GM21825 (cell line): ENCODE measurements at regions not wholly inside any gene's neighbourhood (a gene's known extent, or its start where the extent isn't known, plus 50 kb on each side); places are given as distances from the start of the nearest gene placed in this dataset.
"Not testable (repeated sequence)": the region's sequence is repeated elsewhere in the genome, so short reads cannot be mapped to it uniquely, and the experiment has no call there.

ENCODE experiments used
- ATAC-seq: cut with Tn5 transposase; IDR thresholded peaks from one replicate; pipeline ENCODE4 v1.9.1; 2021; ENCODE audit warnings: mild to moderate bottlenecking, moderate library complexity; ENCODE audit not compliant: unreplicated experiment

DNA sequence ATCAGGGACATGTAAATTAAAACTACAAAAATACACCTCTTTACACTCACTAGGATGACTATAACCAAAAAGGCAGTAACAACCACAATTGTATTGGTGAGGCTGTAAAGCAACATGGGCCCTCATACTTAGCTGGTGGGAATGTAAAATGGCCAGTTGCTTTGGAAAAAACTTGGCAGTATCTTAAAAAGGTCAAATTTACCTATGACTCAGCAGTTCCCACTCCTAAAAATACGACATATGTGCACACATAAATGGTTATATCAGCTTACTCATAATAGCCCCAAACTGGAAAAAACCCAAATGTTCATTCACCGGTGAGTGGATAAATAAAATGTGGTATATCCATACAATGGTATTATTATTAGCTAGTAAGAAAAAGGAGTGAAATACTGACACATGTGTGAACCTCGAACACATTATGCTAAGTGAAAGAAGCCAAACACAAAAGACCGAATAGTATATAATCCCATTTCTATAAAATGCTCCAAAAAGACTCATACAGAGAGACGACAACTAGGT, 391.4 kb downstream of the NPIPA8 start:
- no peak for ATAC-seq

DNA sequence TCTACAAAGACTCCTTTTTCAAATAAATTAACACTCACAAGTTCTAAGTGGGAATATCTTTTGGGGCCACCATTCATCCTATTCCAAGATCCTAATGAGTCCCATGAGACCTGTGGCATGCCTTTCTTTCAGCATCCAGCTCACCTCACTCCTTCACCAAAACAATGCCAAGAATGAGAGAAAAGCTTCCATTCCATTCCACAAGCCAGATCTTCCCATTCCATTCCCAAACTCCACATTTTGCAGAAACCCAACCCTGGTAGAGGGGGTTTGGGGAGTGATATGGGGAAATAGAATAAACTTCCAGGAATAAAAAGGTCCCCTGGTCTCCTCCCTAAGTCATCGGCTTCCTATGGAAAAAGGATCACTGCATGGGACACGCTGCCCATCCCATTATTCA, 392.2 kb downstream of the NPIPA8 start:
- no peak for ATAC-seq

DNA sequence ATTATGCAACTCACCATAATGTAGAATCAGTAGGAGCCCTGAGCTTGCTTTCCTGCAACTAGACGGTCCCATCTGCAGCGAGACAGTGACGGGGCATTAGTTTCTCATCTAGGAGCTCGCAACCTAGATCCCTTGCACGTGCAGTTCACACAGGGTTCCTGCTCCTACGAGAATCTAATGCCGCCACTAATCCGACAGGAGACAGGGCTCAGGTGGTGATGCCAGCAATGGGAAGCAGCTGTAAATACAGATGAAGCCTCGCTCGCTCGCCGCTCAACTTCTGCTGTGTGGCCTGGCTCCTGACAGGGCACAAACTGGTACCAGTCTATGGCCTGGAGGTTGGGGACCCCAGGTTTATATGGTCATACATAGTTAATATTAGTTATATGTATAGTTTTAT, 394.5 kb downstream of the NPIPA8 start:
- no peak for ATAC-seq

DNA sequence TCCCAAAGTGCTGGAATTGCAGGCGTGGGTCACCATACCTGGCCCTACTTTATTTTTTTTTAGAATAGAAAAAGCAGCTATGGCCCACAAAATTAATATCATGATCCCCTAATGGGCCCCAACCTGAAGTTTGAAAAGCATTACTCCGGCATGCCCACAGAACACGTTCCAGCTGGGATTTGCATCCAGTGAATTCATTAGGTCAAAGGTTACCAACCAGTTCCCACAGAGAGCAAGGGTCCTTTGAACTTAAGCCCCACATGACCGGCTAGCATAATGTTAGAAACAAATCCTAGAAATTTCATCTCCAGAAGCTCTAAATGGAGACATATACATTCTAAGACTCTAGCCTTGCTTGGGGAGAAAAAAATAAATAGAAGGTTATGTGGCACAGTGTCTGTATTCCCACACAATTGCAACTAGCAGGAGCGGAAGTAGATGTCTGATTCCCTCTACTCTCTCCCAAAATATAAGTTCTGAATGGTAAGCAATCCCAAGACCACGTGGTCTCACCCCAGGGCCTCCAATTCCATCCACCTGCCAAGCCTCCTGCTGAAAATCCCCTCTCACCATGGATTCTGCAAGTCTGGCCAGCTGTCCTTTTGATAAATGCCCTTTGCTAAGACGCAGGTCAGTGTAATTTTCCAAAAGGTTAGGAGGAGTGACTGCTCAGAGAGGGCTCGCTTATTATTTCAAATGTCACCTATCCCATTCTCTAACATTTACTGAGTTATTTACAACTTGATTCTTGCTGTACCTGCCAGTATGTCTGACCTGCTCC, 395.8 kb downstream of the NPIPA8 start:
- no peak for ATAC-seq

DNA sequence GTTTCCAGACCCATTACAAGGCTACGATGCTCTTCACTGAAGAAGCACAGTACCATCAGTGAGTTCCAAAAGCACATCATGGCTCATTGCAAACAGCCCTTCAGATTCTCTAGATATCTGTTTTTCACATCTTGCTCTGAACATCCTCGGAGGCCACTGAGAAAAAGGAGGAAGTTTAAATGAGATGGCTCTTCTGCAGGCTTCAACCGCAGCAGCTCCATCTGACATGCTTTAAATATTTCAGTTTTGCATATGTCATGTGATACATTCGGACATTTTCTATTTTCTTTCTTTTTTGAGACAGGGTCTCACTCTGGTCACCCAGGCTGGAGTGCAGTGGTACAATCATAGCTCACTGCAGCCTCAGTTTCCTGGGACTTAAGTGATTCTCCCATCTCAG, 396.8 kb downstream of the NPIPA8 start:
- peak; percentile 54 for ATAC-seq

DNA sequence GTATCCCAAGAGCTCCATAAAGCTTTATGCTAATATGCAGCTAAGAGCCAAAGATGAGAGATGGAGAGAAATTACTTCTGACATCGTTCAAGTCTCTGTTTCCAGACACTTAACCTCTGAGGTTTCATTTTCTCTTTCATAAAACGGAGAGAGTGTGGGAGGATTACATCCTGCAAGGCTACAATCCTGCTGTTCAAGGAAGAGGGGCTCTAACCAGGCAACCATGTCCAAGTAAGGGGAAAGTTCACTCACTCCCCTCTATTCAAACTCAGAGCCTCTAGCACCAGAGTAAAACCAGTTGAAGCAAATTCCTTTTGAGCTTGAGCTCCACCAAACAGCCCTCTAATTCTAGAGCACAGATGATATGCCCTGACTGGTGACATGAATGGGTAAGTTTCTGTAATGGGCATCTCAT, 397.4 kb downstream of the NPIPA8 start:
- ATAC-seq = peak; percentile 39

DNA sequence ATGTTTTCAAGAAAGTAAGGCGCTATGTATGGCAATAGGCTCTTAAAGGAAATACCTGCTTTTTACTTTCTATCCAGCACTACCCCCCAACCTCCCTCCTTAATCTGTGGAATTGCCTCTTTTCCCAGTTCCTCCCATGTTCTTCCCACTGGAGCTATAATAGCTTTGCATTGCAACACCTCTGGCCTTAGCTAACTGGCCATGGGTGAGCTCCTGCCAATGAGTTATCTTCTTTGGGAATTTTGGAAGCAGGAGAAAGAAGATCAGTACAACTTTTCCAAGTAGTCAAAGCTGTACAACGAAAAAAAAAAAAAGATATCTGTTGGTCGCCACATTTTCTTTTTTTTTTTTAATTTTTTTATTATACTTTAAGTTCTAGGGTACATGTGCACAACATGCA, 398.0 kb downstream of the NPIPA8 start:
- no peak for ATAC-seq

DNA sequence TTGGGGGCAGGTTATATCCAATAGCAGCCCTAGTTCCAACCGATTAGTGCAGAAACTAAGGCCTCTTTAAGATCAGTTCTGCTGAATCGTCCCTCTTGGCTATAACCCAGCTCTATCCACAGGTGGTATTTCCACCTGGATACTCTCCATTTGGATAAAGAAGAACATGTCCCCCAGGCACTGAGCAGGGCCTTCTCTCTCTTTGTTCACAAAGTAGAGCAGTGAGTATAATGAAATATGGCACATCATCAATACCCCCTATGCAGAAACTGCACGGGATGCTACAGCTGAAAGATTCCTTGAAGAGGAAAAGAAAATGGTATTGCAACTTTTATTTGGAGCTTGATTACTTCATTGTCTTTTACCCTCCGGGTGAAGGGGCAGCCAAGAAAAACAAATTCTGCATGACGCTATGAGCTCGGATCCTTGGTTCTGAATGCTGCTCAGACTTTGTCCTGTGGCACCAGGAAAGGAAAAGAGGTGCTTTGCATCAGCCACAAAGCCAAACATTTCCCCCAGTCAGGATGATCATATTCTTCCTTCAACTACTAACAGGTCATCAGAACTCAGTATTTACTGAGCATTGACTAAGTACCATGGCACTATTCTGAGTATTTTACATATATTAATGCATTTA, 399.7 kb downstream of the NPIPA8 start:
- ATAC-seq = no peak

DNA sequence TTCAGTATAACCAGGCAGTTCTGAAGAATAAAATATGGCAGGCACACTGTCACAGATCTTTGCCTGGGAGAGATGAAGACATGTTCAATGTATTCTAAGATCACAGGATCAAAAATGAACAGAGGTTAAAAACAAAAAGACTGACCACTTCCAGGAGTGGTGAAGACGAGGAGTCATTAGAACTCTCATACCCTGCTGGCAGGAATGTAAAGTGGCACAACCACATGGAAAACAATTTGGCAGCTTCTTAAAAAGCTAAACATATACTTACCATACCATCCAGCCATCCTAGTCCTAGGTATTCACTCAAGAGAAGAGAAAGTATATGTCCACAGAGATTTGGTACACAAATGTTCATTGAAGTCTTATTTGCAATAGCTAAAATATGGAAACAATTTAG, 406.3 kb downstream of the NPIPA8 start:
- ATAC-seq = no peak

DNA sequence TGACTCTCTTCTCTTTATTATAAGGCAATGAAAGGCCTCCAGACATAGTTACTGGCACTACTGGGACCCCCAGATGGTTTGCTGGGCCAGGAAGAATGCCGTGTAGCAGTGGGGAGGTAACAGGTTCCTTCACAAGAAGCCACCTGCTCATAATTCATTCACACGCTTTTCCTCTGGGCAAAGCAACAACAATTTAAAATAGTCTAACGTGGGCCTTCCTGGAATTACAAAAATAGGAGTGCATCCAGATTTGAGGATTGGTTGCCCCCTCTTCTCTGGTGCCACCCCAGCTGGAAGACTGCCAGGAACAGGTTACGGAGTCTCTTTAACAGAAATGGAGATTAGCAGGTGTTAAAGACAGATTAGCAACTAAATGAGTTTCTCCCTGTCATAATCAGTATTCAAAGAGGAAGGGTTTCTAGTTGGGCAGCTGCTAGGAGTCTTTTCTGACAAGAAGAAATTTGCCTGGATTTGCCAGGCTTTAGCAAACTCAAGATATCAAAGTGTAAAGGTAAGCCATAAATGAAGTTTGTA, 409.6 kb downstream of the NPIPA8 start:
- ATAC-seq = no peak

DNA sequence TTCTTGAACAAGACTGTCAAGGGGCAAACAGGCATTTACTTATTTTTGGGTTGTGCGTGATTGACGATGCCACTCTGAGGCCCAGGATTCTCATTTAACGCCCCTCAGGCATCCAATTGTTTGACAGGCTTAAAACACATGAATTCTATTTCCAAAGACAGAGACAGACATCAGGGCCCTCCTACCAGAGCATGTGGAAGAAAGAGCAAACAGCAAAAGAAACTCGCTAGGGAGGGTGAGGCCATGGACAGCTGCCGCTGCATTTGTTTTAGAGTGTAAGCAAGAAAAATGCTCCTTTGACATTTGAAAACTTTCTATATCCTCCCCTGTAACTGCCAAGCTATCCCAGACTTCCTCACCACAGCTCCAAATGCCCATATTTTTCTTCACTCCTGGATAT, 410.1 kb downstream of the NPIPA8 start:
- ATAC-seq = no peak

DNA sequence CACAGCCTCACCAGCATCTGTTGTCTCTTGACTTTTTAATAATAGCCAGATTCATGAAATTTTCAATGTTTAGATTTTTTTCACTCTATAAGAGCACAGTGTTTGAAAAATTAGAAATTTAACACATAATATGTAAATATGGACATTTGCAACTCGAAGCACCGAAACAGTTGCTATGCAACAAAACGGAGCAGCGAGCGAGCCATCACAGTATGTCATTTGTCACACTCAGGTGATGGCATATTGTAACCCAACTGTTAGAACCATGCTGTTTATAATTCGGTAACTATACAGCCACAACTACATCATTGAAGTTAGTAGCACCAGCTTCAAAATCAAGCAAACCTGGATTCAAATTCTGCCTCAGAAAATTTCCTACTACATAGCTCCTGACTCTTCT, 410.8 kb downstream of the NPIPA8 start:
- ATAC-seq = no peak

DNA sequence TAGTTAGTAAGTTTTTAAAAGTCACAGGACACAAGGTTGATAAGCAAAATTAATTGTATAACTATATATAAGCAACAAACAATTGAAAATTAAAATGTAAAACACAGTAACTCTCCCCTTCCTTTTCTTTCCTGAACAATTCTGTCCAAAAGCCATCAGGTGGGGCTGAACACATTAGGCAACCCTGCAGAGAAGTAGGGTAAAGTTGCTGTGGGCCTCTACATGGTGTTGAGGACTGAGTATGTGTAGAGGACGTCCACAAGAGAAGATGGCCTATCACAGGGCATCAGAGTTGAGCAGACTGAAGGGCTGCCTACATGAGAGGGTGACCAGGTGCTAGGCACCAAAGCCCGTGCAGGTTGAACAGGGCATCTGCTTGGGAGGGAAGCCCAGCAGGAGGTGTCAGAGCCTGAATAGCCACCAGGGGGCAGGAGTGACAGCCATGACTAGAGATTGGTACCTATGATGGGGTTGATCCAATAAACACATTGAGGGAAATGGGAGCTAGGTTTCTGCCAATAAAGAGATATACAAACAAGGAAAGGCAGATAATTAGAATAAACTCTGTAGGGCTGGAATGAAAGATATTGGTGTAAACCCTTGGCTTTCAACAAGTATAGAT, 415.1 kb downstream of the NPIPA8 start:
- ATAC-seq = no peak

DNA sequence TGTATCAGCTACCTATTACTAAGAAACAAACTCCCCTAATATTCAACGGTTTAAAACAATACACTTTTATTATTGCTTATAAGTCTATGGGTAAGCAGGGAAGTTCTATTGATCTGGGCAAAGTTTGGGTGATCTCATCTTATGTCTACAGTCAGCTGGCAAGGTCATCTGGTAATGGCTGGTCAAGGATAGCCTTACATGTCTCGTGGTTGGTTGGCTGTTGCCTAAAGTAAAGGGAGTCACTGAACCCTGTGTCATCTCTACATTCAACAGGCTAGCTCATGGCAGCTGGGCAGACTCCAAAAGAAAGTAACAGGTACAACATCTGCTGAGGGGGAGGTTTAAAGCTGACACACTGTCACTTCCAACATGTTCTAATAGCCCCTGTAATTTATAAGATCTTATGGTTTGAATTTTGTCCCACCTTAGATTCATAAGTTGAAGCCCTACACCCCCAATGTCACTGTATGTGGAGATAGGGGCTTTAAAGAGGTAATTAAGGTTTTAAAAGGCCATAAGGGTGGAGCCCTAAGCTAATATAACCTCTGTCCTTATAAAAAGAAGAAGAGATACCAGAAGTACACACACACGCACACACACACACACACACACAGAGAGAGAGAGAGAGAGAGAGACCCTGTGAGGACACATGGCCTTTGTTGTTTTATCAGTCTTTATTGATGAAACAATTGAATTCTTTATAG, 419.1 kb downstream of the NPIPA8 start:
- ATAC-seq = no peak

DNA sequence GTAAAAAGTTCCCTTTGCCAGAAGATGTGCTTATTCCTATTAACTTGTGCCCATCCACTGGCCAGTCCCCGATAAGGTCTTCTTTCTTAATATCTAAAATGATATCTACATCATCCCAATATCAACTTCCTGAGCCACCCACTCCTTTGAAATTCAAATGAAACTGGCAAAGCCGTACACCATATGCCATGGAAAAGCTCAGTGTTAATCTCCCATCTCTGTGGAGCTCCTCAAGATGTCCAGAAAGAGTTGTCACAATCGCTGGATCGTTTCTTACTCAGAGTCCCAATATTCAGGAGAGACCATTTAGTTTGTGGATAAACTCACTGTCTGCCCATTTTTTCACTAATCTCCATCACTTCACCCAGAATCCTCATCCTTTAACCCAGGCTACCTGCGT, 420.7 kb downstream of the NPIPA8 start:
- ATAC-seq = no peak

DNA sequence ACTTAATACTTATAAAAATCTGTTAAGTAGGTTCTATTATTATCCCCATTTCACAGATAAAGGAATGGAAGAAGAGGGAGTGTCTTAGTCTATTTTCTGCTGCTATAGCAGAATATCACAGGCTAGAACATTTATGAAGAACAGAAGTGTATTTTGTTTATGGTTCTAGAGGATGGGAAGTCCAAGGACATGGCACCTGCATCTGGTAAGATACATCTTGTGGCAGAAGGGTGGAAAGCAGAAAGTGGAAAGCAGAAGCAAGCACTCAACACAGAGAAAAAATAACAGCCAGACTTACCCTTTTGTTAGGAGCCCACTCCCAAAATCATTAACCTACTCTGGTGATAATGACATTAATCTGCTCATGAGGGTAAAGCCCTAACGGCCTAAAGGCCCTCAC, 422.4 kb downstream of the NPIPA8 start:
- no peak for ATAC-seq

DNA sequence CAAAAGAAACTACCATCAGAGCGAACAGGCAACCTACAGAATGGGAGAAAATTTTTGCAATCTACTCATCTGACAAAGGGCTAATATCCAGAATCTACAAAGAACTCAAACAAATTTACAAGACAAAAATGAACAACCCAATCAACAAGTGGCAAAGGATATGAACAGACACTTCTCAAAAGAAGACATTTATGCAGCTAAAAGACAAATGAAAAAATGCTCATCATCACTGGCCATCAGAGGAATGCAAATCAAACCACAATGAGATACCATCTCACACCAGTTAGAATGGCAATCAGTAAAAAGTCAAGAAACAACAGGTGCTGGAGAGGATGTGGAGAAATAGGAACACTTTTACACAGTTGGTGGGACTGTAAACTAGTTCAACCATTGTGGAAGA, 425.0 kb downstream of the NPIPA8 start:
- not testable (repeated sequence) for ATAC-seq

DNA sequence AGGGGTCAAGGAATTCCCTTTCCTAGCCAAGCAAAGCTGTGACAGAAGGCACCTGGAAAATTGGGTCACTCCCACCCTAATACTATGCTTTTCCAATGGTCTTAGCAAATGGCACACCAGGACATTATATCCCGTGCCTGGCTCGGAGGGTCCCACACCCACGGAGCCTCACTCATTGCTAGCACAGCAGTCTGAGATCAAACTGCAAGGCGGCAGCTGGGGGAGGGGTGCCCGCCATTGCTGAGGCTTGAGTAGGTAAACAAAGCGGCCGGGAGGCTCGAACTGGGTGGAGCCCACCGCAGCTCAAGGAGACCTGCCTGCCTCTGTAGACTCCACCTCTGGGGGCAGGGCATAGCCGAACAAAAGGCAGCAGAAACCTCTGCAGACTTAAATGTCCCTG, 429.9 kb downstream of the NPIPA8 start:
- ATAC-seq = not testable (repeated sequence)

DNA sequence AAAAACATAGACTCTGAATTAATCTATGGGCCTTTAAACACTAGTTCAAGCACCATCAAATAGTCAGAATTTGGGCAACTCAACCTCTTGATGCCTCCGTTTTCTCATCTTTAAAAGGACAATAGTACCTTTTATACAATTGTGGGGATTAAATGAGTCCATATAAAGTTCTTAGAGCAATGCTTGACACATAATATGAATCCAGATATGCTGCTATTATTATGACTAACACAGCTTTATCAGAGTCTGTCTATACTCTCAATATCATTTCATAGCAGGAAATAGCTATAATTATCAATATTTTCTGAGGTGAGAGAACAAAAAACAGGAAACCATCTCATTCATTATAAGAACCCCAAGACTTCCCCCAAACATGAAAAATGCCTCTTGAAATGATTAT, 430.5 kb upstream of the XYLT1 start:
- no peak for ATAC-seq

DNA sequence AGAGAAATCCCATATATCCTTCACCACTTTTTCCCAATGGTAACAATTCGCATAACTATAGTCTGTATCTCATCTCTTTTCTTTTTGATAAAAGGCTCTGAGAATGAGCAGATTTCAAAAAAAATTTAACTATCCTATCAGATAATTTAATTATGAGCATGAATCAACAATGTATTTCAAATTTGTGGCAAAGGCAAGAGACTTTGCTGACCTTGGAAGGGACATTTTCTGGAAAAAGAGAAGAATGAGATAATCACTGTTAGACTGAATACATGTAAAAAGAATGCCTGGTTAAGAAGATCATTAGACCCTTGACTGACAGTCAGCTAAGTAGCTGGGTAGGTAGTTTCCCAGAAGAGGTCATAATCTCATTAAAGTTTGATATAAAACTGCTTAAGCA, 428.4 kb upstream of the XYLT1 start:
- no peak for ATAC-seq

DNA sequence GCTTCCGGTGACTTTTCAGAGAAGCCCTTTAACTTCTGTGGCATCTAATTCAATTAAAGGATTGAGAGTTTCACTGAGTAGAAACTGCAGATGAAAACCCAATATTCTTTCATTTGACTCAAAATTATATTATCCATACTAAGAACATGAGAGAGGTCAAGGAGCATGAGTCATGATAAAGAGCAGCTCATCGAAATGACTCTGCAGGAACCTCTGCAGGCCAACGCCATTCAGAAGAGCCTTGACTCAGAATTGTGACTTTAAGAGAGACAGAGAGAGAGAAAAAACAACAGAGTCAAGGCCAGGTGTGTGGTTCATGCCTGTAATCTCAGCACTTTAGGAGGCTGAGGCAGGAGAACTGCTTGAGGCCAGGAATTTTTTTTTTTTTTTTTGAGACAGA, 417.2 kb upstream of the XYLT1 start:
- ATAC-seq = no peak
